ENCODE measurements at regions not wholly inside any gene's neighbourhood (a gene's known extent, or its start where the extent isn't known, plus 50 kb on each side); places are given as distances from the start of the nearest gene placed in this dataset.

- TF ChIP-seq CTCF (IDR thresholded peaks at IDR 0.05; ENCODE audit: borderline replicate concordance, control extremely low read depth, extremely low read depth, insufficient read depth, missing control alignments): no peak
- in situ Hi-C loops (cut with MboI; ENCODE audit: low sequenced_read_pairs, unreplicated experiment): no loop called here
- DNase-seq (ENCODE audit: low spot score): peak; percentile 52
These were observed 417.7 kb upstream of the SLC14A2 start for GRCh38 chr18:45197526-45197970.

GRCh38 chr18:45198526-45198925 lies 416.8 kb upstream of the SLC14A2 start:
- DNase-seq (ENCODE audit: low spot score): no peak
- TF ChIP-seq CTCF (IDR thresholded peaks at IDR 0.05; ENCODE audit: borderline replicate concordance, control extremely low read depth, extremely low read depth, insufficient read depth, missing control alignments): no peak
- in situ Hi-C loops (cut with MboI; ENCODE audit: low sequenced_read_pairs, unreplicated experiment): no loop called here

- in situ Hi-C loops (cut with MboI; ENCODE audit: low sequenced_read_pairs, unreplicated experiment): loop anchor here (25.0 kb wide), 1 partner anchor 514 kb away; the partner anchor contains the start of gene SETBP1
- TF ChIP-seq CTCF (IDR thresholded peaks at IDR 0.05; ENCODE audit: borderline replicate concordance, control extremely low read depth, extremely low read depth, insufficient read depth, missing control alignments): no peak
- DNase-seq (ENCODE audit: low spot score): no peak
These were observed 414.2 kb upstream of the SLC14A2 start for GRCh38 chr18:45201029-45201428.

GRCh38 chr18:45201489-45201888 lies 413.8 kb upstream of the SLC14A2 start:
- no peak for DNase-seq (ENCODE audit: low spot score)
- no peak for TF ChIP-seq CTCF (IDR thresholded peaks at IDR 0.05; ENCODE audit: borderline replicate concordance, control extremely low read depth, extremely low read depth, insufficient read depth, missing control alignments)
- in situ Hi-C loops (cut with MboI; ENCODE audit: low sequenced_read_pairs, unreplicated experiment): loop anchor here (25.0 kb wide), 1 partner anchor 514 kb away; the partner anchor contains the start of gene SETBP1

GRCh38 chr18:45202061-45202460 lies 413.2 kb upstream of the SLC14A2 start:
- no peak for TF ChIP-seq CTCF (IDR thresholded peaks at IDR 0.05; ENCODE audit: borderline replicate concordance, control extremely low read depth, extremely low read depth, insufficient read depth, missing control alignments)
- DNase-seq (ENCODE audit: low spot score): no peak
- in situ Hi-C loops (cut with MboI; ENCODE audit: low sequenced_read_pairs, unreplicated experiment): loop anchor here (25.0 kb wide), 1 partner anchor 515 kb away; the partner anchor contains the start of gene SETBP1

GRCh38 chr18:45203677-45204076 lies 411.6 kb upstream of the SLC14A2 start:
- TF ChIP-seq CTCF (IDR thresholded peaks at IDR 0.05; ENCODE audit: borderline replicate concordance, control extremely low read depth, extremely low read depth, insufficient read depth, missing control alignments): no peak
- DNase-seq (ENCODE audit: low spot score): no peak
- in situ Hi-C loops (cut with MboI; ENCODE audit: low sequenced_read_pairs, unreplicated experiment): loop anchor here (25.0 kb wide), 1 partner anchor 516 kb away; the partner anchor contains the start of gene SETBP1
